ENCODE measurements at regions not wholly inside any gene's neighbourhood (a gene's known extent, or its start where the extent isn't known, plus 50 kb on each side); places are given as distances from the start of the nearest gene placed in this dataset.
A peak's percentile ranks its signal among the peaks of the same experiment; 100 is the strongest.

DNA sequence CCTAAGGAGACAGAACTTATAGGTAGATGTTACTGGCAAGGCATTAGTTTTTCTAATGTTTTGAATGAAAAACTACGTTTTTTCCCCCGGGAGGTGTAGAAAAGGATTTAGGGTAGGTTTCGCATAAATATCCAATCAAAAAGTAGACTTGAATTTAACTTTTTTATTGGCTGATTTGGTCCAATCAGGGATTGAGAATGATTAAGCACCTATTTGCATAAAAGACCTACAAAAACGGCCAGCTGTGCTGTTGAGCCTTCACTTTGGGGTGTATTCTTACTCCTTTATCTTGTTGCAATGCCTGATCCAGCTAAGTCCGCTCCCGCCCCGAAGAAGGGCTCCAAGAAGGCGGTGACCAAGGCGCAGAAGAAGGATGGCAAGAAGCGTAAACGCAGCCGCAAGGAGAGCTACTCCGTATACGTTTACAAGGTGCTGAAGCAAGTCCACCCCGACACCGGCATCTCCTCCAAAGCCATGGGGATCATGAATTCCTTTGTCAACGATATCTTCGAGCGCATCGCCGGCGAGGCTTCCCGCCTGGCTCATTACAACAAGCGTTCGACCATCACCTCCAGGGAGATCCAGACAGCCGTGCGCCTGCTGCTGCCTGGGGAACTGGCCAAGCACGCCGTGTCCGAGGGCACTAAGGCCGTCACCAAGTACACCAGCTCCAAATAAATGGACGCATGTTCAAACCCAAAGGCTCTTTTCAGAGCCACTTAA, 113.5 kb upstream of the BTN3A2 start:
- DNase-seq, result no peak
- H3K4me1 ChIP-seq (ENCODE audit: insufficient read depth), result no peaks in the 10 kb centered on the region
- H3K27ac ChIP-seq, result no peak overlapping the region
- H3K4me3 ChIP-seq, result peak overlapping the region; percentile 35
- 3 to 7% (median 4%) methylated on average over 32 of the region's 32 CpGs for WGBS, 3 donors
- H3K27me3 ChIP-seq, result peaks cover 8% of the 10 kb centered on the region
- TF ChIP-seq EP300 (IDR thresholded peaks at IDR 0.05) (no peak), POLR2A (IDR thresholded peaks at IDR 0.05) (no peak)
- TF ChIP-seq, protein P1, sequence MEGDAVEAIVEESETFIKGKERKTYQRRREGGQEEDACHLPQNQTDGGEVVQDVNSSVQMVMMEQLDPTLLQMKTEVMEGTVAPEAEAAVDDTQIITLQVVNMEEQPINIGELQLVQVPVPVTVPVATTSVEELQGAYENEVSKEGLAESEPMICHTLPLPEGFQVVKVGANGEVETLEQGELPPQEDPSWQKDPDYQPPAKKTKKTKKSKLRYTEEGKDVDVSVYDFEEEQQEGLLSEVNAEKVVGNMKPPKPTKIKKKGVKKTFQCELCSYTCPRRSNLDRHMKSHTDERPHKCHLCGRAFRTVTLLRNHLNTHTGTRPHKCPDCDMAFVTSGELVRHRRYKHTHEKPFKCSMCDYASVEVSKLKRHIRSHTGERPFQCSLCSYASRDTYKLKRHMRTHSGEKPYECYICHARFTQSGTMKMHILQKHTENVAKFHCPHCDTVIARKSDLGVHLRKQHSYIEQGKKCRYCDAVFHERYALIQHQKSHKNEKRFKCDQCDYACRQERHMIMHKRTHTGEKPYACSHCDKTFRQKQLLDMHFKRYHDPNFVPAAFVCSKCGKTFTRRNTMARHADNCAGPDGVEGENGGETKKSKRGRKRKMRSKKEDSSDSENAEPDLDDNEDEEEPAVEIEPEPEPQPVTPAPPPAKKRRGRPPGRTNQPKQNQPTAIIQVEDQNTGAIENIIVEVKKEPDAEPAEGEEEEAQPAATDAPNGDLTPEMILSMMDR (IDR thresholded peaks at IDR 0.05), result no peak
- H3K9me3 ChIP-seq, result no peaks in the 10 kb centered on the region
- intact Hi-C loops (cut with DNase I), result no loop called here
- H3K36me3 ChIP-seq, result no peaks in the 10 kb centered on the region

DNA sequence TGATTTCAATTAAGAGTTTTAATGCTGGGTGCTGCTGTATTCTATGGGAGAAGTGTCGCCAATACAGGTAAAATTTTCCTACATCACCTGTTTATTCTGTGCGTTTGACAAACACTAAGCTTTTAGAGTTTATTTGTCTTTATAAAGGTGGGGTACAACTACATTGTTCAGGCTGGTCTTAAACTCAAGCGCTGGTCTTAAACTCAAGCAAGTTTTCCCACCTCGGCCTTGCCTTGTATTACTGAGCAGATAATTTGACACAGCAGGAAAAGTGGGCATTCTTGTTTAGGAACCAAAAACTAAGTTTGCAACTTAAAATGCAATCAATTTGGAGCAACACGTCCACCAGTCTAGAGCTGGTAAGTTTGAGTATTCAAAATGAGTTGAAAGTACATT, 112.9 kb upstream of the BTN3A2 start:
- H3K27me3 ChIP-seq, result peaks cover 8% of the 10 kb centered on the region
- 42 to 54% (median 44%) methylated on average over 5 of the region's 5 CpGs for WGBS, 3 donors
- H3K36me3 ChIP-seq, result no peaks in the 10 kb centered on the region
- no peak for DNase-seq
- H3K4me1 ChIP-seq (ENCODE audit: insufficient read depth), result no peaks in the 10 kb centered on the region
- no peaks in the 10 kb centered on the region for H3K9me3 ChIP-seq
- intact Hi-C loops (cut with DNase I), result no loop called here
- peak overlapping the region; percentile 35 for H3K4me3 ChIP-seq
- TF ChIP-seq EP300 (IDR thresholded peaks at IDR 0.05), result no peak
- TF ChIP-seq, protein P1 (IDR thresholded peaks at IDR 0.05), result no peak
- TF ChIP-seq POLR2A (IDR thresholded peaks at IDR 0.05), result no peak
- no peak overlapping the region for H3K27ac ChIP-seq

DNA sequence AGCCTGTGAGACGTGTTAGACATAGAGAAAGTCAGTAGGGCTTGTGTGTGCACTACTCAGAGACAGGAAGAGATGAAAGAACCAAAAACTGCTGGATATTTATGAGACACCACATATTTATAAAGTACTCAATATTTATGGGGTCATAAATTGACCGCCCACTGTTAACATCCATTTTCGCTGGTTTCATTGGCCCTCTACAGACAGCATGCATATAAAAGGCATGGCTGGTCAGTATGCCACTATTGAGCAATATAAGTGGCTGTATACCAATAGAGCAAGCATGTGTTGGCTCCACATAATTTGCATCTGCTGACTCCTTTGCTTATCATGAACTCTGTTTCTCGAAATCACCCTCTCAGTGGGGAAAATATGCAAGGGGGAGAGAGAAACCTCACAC, 110.3 kb upstream of the BTN3A2 start:
- intact Hi-C loops (cut with DNase I), result no loop called here
- Histone ChIP-seq H3K27ac (no peak overlapping the region), H3K27me3 (peaks cover 5% of the 10 kb centered on the region), H3K4me3 (no peak overlapping the region), H3K9me3 (no peaks in the 10 kb centered on the region), H3K36me3 (no peaks in the 10 kb centered on the region), H3K4me1 (ENCODE audit: insufficient read depth) (no peaks in the 10 kb centered on the region)
- 72 to 79% (median 78%) methylated on average over 4 of the region's 4 CpGs for WGBS, 3 donors
- no peak for TF ChIP-seq POLR2A (IDR thresholded peaks at IDR 0.05)
- TF ChIP-seq, protein P1 (IDR thresholded peaks at IDR 0.05), result no peak
- TF ChIP-seq EP300 (IDR thresholded peaks at IDR 0.05), result no peak
- no peak for DNase-seq

DNA sequence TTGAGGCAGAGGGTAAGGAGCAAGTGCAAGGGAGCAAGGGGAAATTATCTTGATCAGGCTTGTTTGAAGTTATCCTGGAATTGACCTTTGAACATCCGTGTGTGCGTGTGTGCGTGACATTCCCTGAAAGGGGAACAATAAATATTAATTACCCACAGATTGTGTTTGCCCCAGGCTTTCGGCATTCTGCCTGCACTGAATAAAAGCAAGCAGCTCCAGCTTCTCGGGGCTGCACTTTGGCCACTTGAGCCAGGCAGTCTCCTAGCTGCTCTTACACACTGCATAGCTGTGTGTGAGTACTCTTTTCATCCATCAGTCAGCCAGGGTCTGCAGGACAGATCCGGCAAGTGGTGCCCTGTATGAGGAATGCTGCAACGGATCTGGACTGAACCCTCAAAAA, 107.7 kb upstream of the BTN3A2 start:
- Histone ChIP-seq H3K27me3 (no peaks in the 10 kb centered on the region), H3K4me3 (no peak overlapping the region), H3K9me3 (no peaks in the 10 kb centered on the region), H3K36me3 (no peaks in the 10 kb centered on the region), H3K27ac (no peak overlapping the region), H3K4me1 (ENCODE audit: insufficient read depth) (no peaks in the 10 kb centered on the region)
- WGBS, 3 donors, result 56 to 65% (median 56%) methylated on average over 7 of the region's 7 CpGs
- TF ChIP-seq, protein P1 (IDR thresholded peaks at IDR 0.05), result no peak
- TF ChIP-seq EP300 (IDR thresholded peaks at IDR 0.05) (no peak), POLR2A (IDR thresholded peaks at IDR 0.05) (no peak)
- no peak for DNase-seq
- intact Hi-C loops (cut with DNase I), result no loop called here
